ENCODE measurements at regions not wholly inside any gene's neighbourhood (a gene's known extent, or its start where the extent isn't known, plus 50 kb on each side); places are given as distances from the start of the nearest gene placed in this dataset.
"Not testable (repeated sequence)": the region's sequence is repeated elsewhere in the genome, so short reads cannot be mapped to it uniquely, and the experiment has no call there.

GRCh38 chr1:88609051-88609450 lies 75.0 kb upstream of the PKN2 start:
- Mint-ChIP-seq H3K27ac (no peak overlapping the region), H3K27me3 (ENCODE audit: low read depth, poor library complexity) (peaks cover 2% of the 10 kb centered on the region), H3K4me1 (peaks cover 4% of the 10 kb centered on the region), H3K36me3 (ENCODE audit: low read depth) (no peaks in the 10 kb centered on the region), H3K9me3 (no peaks in the 10 kb centered on the region), H3K4me3 (no peak overlapping the region)
- DNase-seq = no peak
- no peak for TF ChIP-seq CTCF (IDR thresholded peaks at IDR 0.05)

- no peak overlapping the region for H3K4me3 Mint-ChIP-seq
- no peak for TF ChIP-seq CTCF (IDR thresholded peaks at IDR 0.05)
- peaks cover 4% of the 10 kb centered on the region for H3K4me1 Mint-ChIP-seq
- DNase-seq = no peak
- H3K27me3 Mint-ChIP-seq (ENCODE audit: low read depth, poor library complexity) = peaks cover 2% of the 10 kb centered on the region
- H3K9me3 Mint-ChIP-seq = peaks cover 10% of the 10 kb centered on the region
- H3K27ac Mint-ChIP-seq = no peak overlapping the region
- H3K36me3 Mint-ChIP-seq (ENCODE audit: low read depth) = no peaks in the 10 kb centered on the region
These were observed 73.4 kb upstream of the PKN2 start for GRCh38 chr1:88610687-88611086.

- Mint-ChIP-seq H3K4me1 (peaks cover 4% of the 10 kb centered on the region), H3K4me3 (no peak overlapping the region), H3K36me3 (ENCODE audit: low read depth) (peaks cover 4% of the 10 kb centered on the region), H3K27ac (no peak overlapping the region), H3K9me3 (peaks cover 17% of the 10 kb centered on the region), H3K27me3 (ENCODE audit: low read depth, poor library complexity) (peaks cover 2% of the 10 kb centered on the region)
- no peak for TF ChIP-seq CTCF (IDR thresholded peaks at IDR 0.05)
- DNase-seq = no peak
These were observed 71.8 kb upstream of the PKN2 start for GRCh38 chr1:88612292-88612691.

GRCh38 chr1:88612773-88613172 lies 71.3 kb upstream of the PKN2 start:
- no peak for TF ChIP-seq CTCF (IDR thresholded peaks at IDR 0.05)
- DNase-seq = no peak
- peaks cover 21% of the 10 kb centered on the region for H3K9me3 Mint-ChIP-seq
- peaks cover 4% of the 10 kb centered on the region for H3K4me1 Mint-ChIP-seq
- H3K27ac Mint-ChIP-seq = no peak overlapping the region
- H3K36me3 Mint-ChIP-seq (ENCODE audit: low read depth) = peaks cover 9% of the 10 kb centered on the region
- H3K4me3 Mint-ChIP-seq = no peak overlapping the region
- peaks cover 2% of the 10 kb centered on the region for H3K27me3 Mint-ChIP-seq (ENCODE audit: low read depth, poor library complexity)

- Mint-ChIP-seq H3K4me3 (no peak overlapping the region), H3K4me1 (no peaks in the 10 kb centered on the region), H3K27ac (no peak overlapping the region), H3K27me3 (ENCODE audit: low read depth, poor library complexity) (no peaks in the 10 kb centered on the region), H3K9me3 (peaks cover 65% of the 10 kb centered on the region), H3K36me3 (ENCODE audit: low read depth) (peaks cover 29% of the 10 kb centered on the region)
- no peak for DNase-seq
- no peak for TF ChIP-seq CTCF (IDR thresholded peaks at IDR 0.05)
These were observed 65.7 kb upstream of the PKN2 start for GRCh38 chr1:88618331-88618730.

- peaks cover 40% of the 10 kb centered on the region for H3K9me3 Mint-ChIP-seq
- not testable (repeated sequence) for H3K4me3 Mint-ChIP-seq; DNase-seq; H3K4me1 Mint-ChIP-seq; H3K27me3 Mint-ChIP-seq (ENCODE audit: low read depth, poor library complexity); H3K27ac Mint-ChIP-seq
- H3K36me3 Mint-ChIP-seq (ENCODE audit: low read depth) = peaks cover 17% of the 10 kb centered on the region
These were observed 61.0 kb upstream of the PKN2 start for GRCh38 chr1:88623101-88623500.
